ENCODE measurements at regions not wholly inside any gene's neighbourhood (a gene's known extent, or its start where the extent isn't known, plus 50 kb on each side); places are given as distances from the start of the nearest gene placed in this dataset.

- TF ChIP-seq CTCF (conservative IDR thresholded peaks at IDR 0.05 in 1 of 2, IDR thresholded peaks at IDR 0.05 in 1 of 2; ENCODE audit: extremely low read depth in 1 of 2, insufficient read depth in 1 of 2, low read depth in 1 of 2, low read length in 2 of 2) = no peak
- TF ChIP-seq EZH2 (IDR thresholded peaks at IDR 0.05; ENCODE audit: borderline replicate concordance, low read length) = no peak
Observed at GRCh38 chr3:116512931-116513330, 67.6 kb upstream of the LSAMP start.

Measured in mammary epithelial cell (primary cell).